ENCODE measurements at regions not wholly inside any gene's neighbourhood (a gene's known extent, or its start where the extent isn't known, plus 50 kb on each side); places are given as distances from the start of the nearest gene placed in this dataset.

- no peak for TF ChIP-seq RARB (CRISPR knock-in tag; IDR thresholded peaks at IDR 0.05)
- TF ChIP-seq ZFP30 (CRISPR knock-in tag; IDR thresholded peaks at IDR 0.05), result no peak
- TF ChIP-seq, protein P1, sequence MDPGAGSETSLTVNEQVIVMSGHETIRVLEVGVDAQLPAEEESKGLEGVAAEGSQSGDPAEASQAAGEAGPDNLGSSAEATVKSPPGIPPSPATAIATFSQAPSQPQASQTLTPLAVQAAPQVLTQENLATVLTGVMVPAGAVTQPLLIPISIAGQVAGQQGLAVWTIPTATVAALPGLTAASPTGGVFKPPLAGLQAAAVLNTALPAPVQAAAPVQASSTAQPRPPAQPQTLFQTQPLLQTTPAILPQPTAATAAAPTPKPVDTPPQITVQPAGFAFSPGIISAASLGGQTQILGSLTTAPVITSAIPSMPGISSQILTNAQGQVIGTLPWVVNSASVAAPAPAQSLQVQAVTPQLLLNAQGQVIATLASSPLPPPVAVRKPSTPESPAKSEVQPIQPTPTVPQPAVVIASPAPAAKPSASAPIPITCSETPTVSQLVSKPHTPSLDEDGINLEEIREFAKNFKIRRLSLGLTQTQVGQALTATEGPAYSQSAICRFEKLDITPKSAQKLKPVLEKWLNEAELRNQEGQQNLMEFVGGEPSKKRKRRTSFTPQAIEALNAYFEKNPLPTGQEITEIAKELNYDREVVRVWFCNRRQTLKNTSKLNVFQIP (CRISPR knock-in tag; IDR thresholded peaks at IDR 0.05; ENCODE audit: borderline replicate concordance, low read depth), result no peak
- TF ChIP-seq PATZ1 (CRISPR knock-in tag; IDR thresholded peaks at IDR 0.05; ENCODE audit: borderline replicate concordance), result no peak
- no peak for TF ChIP-seq ZFP3 (CRISPR knock-in tag; IDR thresholded peaks at IDR 0.05)
- TF ChIP-seq ARNTL (CRISPR knock-in tag; IDR thresholded peaks at IDR 0.05; ENCODE audit: borderline replicate concordance, low read depth), result no peak
- TF ChIP-seq OSR1 (CRISPR knock-in tag; IDR thresholded peaks at IDR 0.05), result no peak
- TF ChIP-seq BACH2 (CRISPR knock-in tag; IDR thresholded peaks at IDR 0.05; ENCODE audit: borderline replicate concordance), result no peak
- no peak for TF ChIP-seq TCF4 (CRISPR knock-in tag; IDR thresholded peaks at IDR 0.05; ENCODE audit: borderline replicate concordance)
- peak; percentile 25; the same call in 1 of the 2 replicates for TF ChIP-seq ISL1 (CRISPR knock-in tag; IDR thresholded peaks at IDR 0.05)
- no peak for TF ChIP-seq TSHZ2 (CRISPR knock-in tag; IDR thresholded peaks at IDR 0.05)
- TF ChIP-seq, protein P2, sequence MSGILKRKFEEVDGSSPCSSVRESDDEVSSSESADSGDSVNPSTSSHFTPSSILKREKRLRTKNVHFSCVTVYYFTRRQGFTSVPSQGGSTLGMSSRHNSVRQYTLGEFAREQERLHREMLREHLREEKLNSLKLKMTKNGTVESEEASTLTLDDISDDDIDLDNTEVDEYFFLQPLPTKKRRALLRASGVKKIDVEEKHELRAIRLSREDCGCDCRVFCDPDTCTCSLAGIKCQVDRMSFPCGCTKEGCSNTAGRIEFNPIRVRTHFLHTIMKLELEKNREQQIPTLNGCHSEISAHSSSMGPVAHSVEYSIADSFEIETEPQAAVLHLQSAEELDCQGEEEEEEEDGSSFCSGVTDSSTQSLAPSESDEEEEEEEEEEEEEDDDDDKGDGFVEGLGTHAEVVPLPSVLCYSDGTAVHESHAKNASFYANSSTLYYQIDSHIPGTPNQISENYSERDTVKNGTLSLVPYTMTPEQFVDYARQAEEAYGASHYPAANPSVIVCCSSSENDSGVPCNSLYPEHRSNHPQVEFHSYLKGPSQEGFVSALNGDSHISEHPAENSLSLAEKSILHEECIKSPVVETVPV (CRISPR knock-in tag; IDR thresholded peaks at IDR 0.05), result no peak
- no peak for TF ChIP-seq ZNF565 (CRISPR knock-in tag; conservative IDR thresholded peaks at IDR 0.05; ENCODE audit: low read depth)
- TF ChIP-seq ZNF8 (CRISPR knock-in tag; IDR thresholded peaks at IDR 0.05), result no peak
These were observed 198.7 kb downstream of the DACT1 start for GRCh38 chr14:58836303-58836974.
